SH-SY5Y (cell line): ENCODE measurements at regions not wholly inside any gene's neighbourhood (a gene's known extent, or its start where the extent isn't known, plus 50 kb on each side); places are given as distances from the start of the nearest gene placed in this dataset.

Source experiments
- GATA2 ChIP-seq: IDR thresholded peaks from 2 replicates; pipeline ENCODE4 v1.6.1; 2011; ENCODE audit warnings: mild to moderate bottlenecking, low read depth, low read length
- GATA3 ChIP-seq: IDR thresholded peaks from 2 replicates; pipeline ENCODE4 v1.6.1; 2011; ENCODE audit warnings: low read depth, mild to moderate bottlenecking, low read length, moderate library complexity

DNA sequence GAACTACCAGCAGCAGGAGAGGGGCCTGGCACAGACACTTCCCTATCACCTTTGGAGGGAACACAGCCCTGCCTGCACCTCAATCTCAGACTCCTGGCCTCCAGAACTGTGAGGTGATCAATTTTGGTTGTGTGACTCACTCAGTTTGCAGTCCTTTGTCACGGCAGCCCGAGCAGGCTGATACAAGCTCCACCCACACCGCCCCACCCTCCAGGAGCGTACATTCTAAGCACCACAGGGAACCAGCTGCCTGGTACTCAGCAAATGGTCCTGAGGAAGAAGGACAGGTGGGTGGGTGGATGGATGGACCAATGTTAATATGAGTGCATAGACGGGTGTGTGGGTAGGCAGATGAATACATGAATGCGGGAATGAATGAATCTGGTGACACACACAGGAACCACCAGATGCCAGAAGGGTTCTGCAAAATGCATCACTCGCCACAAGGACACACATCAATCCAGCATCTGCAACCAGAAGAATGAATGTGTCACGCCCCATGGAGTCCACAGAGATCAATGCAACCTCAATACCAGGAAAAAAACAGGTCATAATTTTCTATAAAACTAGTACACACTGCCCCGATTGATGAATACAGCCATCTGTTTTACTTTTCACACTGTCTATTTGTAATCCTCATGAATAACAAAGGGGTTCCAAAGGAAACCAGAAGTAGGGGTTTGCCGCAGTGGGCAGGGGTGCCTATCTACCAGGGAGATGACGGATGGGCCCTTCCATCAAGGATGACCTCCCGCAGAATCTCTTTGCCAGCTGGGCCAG, 284.5 kb downstream of the NPHP4 start:
- no peak for TF ChIP-seq GATA3
- no peak for TF ChIP-seq GATA2
